SU-DHL-6 (cell line): ENCODE measurements at regions not wholly inside any gene's neighbourhood (a gene's known extent, or its start where the extent isn't known, plus 50 kb on each side); places are given as distances from the start of the nearest gene placed in this dataset.

Experiments used
- CTCF ChIP-seq: fragments of 200-600 bp; sonication (generic); IDR thresholded peaks from one replicate; pipeline ENCODE4 v1.5.1; 2017; ENCODE audit warnings: antibody characterized with exemption, mild to moderate bottlenecking, low read length, moderate library complexity; ENCODE audit not compliant: insufficient read depth, poor library complexity, severe bottlenecking
- EZH2phosphoT487 ChIP-seq: fragments of 200-600 bp; sonication (generic), shearing (Covaris generic); conservative IDR thresholded peaks from 2 replicates; pipeline ENCODE4 v1.6.1; 2018; ENCODE audit warnings: mild to moderate bottlenecking, antibody characterized with exemption, low read length, moderate library complexity, mixed read lengths

- no peak for TF ChIP-seq CTCF
- TF ChIP-seq EZH2phosphoT487, result no peak
These were observed 122.8 kb downstream of the ENC1 start for GRCh38 chr5:74517700-74518099.
